K562 (cell line): ENCODE measurements at regions not wholly inside any gene's neighbourhood (a gene's known extent, or its start where the extent isn't known, plus 50 kb on each side); places are given as distances from the start of the nearest gene placed in this dataset.
"Not testable (repeated sequence)": the region's sequence is repeated elsewhere in the genome, so short reads cannot be mapped to it uniquely, and the experiment has no call there.

Source experiments
- E2F8 ChIP-seq: fragments of 450-650 bp; IDR thresholded peaks from 2 replicates; pipeline ENCODE4 v1.7.1; 2018; ENCODE audit warnings: mild to moderate bottlenecking, low read depth; ENCODE audit not compliant: partially characterized antibody
- SMC3 ChIP-seq: conservative IDR thresholded peaks from 2 replicates; pipeline ENCODE4 v1.6.1; 2011; ENCODE audit warnings: low read depth, low read length, improper control_type of control experiment; ENCODE audit not compliant: insufficient read depth
- ZFP30 ChIP-seq: fragments of 250-450 bp; sonication (Bioruptor Pico); IDR thresholded peaks from 2 replicates; pipeline ENCODE4 v1.8.0; 2022; ENCODE audit warnings: moderate library complexity, mild to moderate bottlenecking, inconsistent platforms, borderline replicate concordance
- ZFX ChIP-seq: sonication (generic); formaldehyde crosslinking; IDR thresholded peaks from 2 replicates; pipeline ENCODE4 v1.8.0; 2022; ENCODE audit warnings: mild to moderate bottlenecking, missing genetic modification reagents, moderate library complexity
- ZNF398 ChIP-seq: fragments of 250-450 bp; sonication (Bioruptor Pico); IDR thresholded peaks from 2 replicates; pipeline ENCODE4 v1.8.0; 2021; ENCODE audit warnings: moderate library complexity, mild to moderate bottlenecking, inconsistent platforms

GRCh38 chr9:66774618-66775017 lies 125.9 kb upstream of the ZNF658 start:
- not testable (repeated sequence) for TF ChIP-seq E2F8; ZFX (CRISPR knock-in tag); ZFP30; ZNF398 (CRISPR knock-in tag); SMC3
